ENCODE measurements at regions not wholly inside any gene's neighbourhood (a gene's known extent, or its start where the extent isn't known, plus 50 kb on each side); places are given as distances from the start of the nearest gene placed in this dataset.

- H2BK5ac ChIP-seq (ENCODE audit: low read length) = no peak overlapping the region
- H3K27me3 ChIP-seq (ENCODE audit: control insufficient read depth in 3 of 3, insufficient read depth in 3 of 3, low read depth in 1 of 3, low read length in 3 of 3) = no peaks in the 10 kb centered on the region
- no peak overlapping the region for H2AK5ac ChIP-seq (ENCODE audit: low read depth, low read length)
- DNase-seq (ENCODE audit: low spot score) = no peak
- no peak overlapping the region for H3K23ac ChIP-seq (ENCODE audit: low read depth, low read length, poor library complexity)
- H3K14ac ChIP-seq (ENCODE audit: low read length) = no peak overlapping the region
- H3K36me3 ChIP-seq (replicated peaks in 1 of 2; ENCODE audit: control insufficient read depth in 2 of 2, insufficient read depth in 2 of 2, low read length in 2 of 2) = no peaks in the 10 kb centered on the region
- H3K4me1 ChIP-seq (ENCODE audit: control insufficient read depth in 2 of 2, insufficient read depth in 1 of 2, low read depth in 1 of 2, low read length in 2 of 2) = peaks cover 12 to 17% of the 10 kb centered on the region in 2 donors
- 100% methylated on average over 1 of the region's 3 CpGs; no CpG with 5 or more reads in 1 of the 2 donors for WGBS, 2 donors (ENCODE audit: extremely low coverage in 2 of 2, insufficient read length in 2 of 2, insufficient replicate concordance in 1 of 2)
- H2AFZ ChIP-seq (ENCODE audit: low read length) = peak overlapping the region; percentile 61
- H4K91ac ChIP-seq (ENCODE audit: low read depth, low read length, poor library complexity) = no peak overlapping the region
- no peak overlapping the region for H2BK15ac ChIP-seq (ENCODE audit: low read length)
- no peak overlapping the region for H3K18ac ChIP-seq (ENCODE audit: low read length)
- no peak overlapping the region for H3K9ac ChIP-seq (ENCODE audit: low read depth, low read length, poor library complexity)
- no peak overlapping the region for H3K27ac ChIP-seq (replicated peaks; ENCODE audit: low read length)
- no peak overlapping the region for H4K8ac ChIP-seq (ENCODE audit: low read depth, low read length)
- no peak overlapping the region for H2BK12ac ChIP-seq (ENCODE audit: low read length)
- H3K4ac ChIP-seq (ENCODE audit: low read length) = no peak overlapping the region
- no peak overlapping the region for H2BK120ac ChIP-seq (ENCODE audit: low read depth, low read length)
- peak overlapping the region; percentile 14 for H3K4me2 ChIP-seq (ENCODE audit: insufficient read depth, low read length, poor library complexity, severe bottlenecking)
- no peak overlapping the region for H3K4me3 ChIP-seq (ENCODE audit: low read length in 2 of 2)
- no peaks in the 10 kb centered on the region for H3K79me1 ChIP-seq (ENCODE audit: low read depth, low read length)
- H3K9me3 ChIP-seq (replicated peaks in 1 of 2; ENCODE audit: control insufficient read depth in 2 of 2, insufficient read depth in 1 of 2, low read depth in 1 of 2, low read length in 2 of 2) = no peaks in the 10 kb centered on the region
Measured at GRCh38 chr1:199691540-199691939, 336.0 kb upstream of the NR5A2 start.

GRCh38 chr1:199693724-199694123, 333.8 kb upstream of the NR5A2 start:
- H2BK5ac ChIP-seq (ENCODE audit: low read length) = no peak overlapping the region
- no peak overlapping the region for H3K9ac ChIP-seq (ENCODE audit: low read depth, low read length, poor library complexity)
- H3K9me3 ChIP-seq (replicated peaks in 1 of 2; ENCODE audit: control insufficient read depth in 2 of 2, insufficient read depth in 1 of 2, low read depth in 1 of 2, low read length in 2 of 2) = no peaks in the 10 kb centered on the region
- no peak overlapping the region for H4K91ac ChIP-seq (ENCODE audit: low read depth, low read length, poor library complexity)
- no peak overlapping the region for H4K8ac ChIP-seq (ENCODE audit: low read depth, low read length)
- no peak overlapping the region for H2AK5ac ChIP-seq (ENCODE audit: low read depth, low read length)
- H3K27me3 ChIP-seq (ENCODE audit: control insufficient read depth in 3 of 3, insufficient read depth in 3 of 3, low read depth in 1 of 3, low read length in 3 of 3) = no peaks in the 10 kb centered on the region
- no peak overlapping the region for H3K18ac ChIP-seq (ENCODE audit: low read length)
- H3K4me2 ChIP-seq (ENCODE audit: insufficient read depth, low read length, poor library complexity, severe bottlenecking) = no peak overlapping the region
- no CpG with 5 or more reads among the region's 2 CpGs for WGBS, 2 donors (ENCODE audit: extremely low coverage in 2 of 2, insufficient read length in 2 of 2, insufficient replicate concordance in 1 of 2)
- no peak overlapping the region for H3K4me3 ChIP-seq (ENCODE audit: low read length in 2 of 2)
- peaks cover 5 to 7% of the 10 kb centered on the region in 2 donors for H3K4me1 ChIP-seq (ENCODE audit: control insufficient read depth in 2 of 2, insufficient read depth in 1 of 2, low read depth in 1 of 2, low read length in 2 of 2)
- no peaks in the 10 kb centered on the region for H3K36me3 ChIP-seq (replicated peaks in 1 of 2; ENCODE audit: control insufficient read depth in 2 of 2, insufficient read depth in 2 of 2, low read length in 2 of 2)
- no peak overlapping the region for H2BK120ac ChIP-seq (ENCODE audit: low read depth, low read length)
- H2AFZ ChIP-seq (ENCODE audit: low read length) = no peak overlapping the region
- no peak for DNase-seq (ENCODE audit: low spot score)
- H2BK15ac ChIP-seq (ENCODE audit: low read length) = no peak overlapping the region
- no peak overlapping the region for H3K4ac ChIP-seq (ENCODE audit: low read length)
- H3K14ac ChIP-seq (ENCODE audit: low read length) = no peak overlapping the region
- H3K23ac ChIP-seq (ENCODE audit: low read depth, low read length, poor library complexity) = no peak overlapping the region
- H3K27ac ChIP-seq (replicated peaks; ENCODE audit: low read length) = no peak overlapping the region
- H2BK12ac ChIP-seq (ENCODE audit: low read length) = no peak overlapping the region
- no peaks in the 10 kb centered on the region for H3K79me1 ChIP-seq (ENCODE audit: low read depth, low read length)

- WGBS, 2 donors (ENCODE audit: extremely low coverage in 2 of 2, insufficient read length in 2 of 2, insufficient replicate concordance in 1 of 2) = no CpG with 5 or more reads among the region's 2 CpGs
- Histone ChIP-seq H2BK15ac (ENCODE audit: low read length) (no peak overlapping the region), H2BK120ac (ENCODE audit: low read depth, low read length) (no peak overlapping the region), H3K36me3 (replicated peaks in 1 of 2; ENCODE audit: control insufficient read depth in 2 of 2, insufficient read depth in 2 of 2, low read length in 2 of 2) (no peaks in the 10 kb centered on the region), H2AK5ac (ENCODE audit: low read depth, low read length) (no peak overlapping the region), H3K4me3 (ENCODE audit: low read length in 2 of 2) (no peak overlapping the region), H3K9ac (ENCODE audit: low read depth, low read length, poor library complexity) (no peak overlapping the region), H3K4ac (ENCODE audit: low read length) (no peak overlapping the region), H3K27me3 (ENCODE audit: control insufficient read depth in 3 of 3, insufficient read depth in 3 of 3, low read depth in 1 of 3, low read length in 3 of 3) (no peaks in the 10 kb centered on the region), H2AFZ (ENCODE audit: low read length) (no peak overlapping the region), H3K4me1 (ENCODE audit: control insufficient read depth in 2 of 2, insufficient read depth in 1 of 2, low read depth in 1 of 2, low read length in 2 of 2) (peaks cover 0 to 4% of the 10 kb centered on the region in 2 donors), H3K27ac (replicated peaks; ENCODE audit: low read length) (no peak overlapping the region), H3K23ac (ENCODE audit: low read depth, low read length, poor library complexity) (no peak overlapping the region), H3K14ac (ENCODE audit: low read length) (no peak overlapping the region), H2BK12ac (ENCODE audit: low read length) (no peak overlapping the region), H3K79me1 (ENCODE audit: low read depth, low read length) (no peaks in the 10 kb centered on the region), H3K18ac (ENCODE audit: low read length) (no peak overlapping the region), H3K9me3 (replicated peaks in 1 of 2; ENCODE audit: control insufficient read depth in 2 of 2, insufficient read depth in 1 of 2, low read depth in 1 of 2, low read length in 2 of 2) (no peaks in the 10 kb centered on the region), H3K4me2 (ENCODE audit: insufficient read depth, low read length, poor library complexity, severe bottlenecking) (no peak overlapping the region), H4K8ac (ENCODE audit: low read depth, low read length) (no peak overlapping the region), H2BK5ac (ENCODE audit: low read length) (no peak overlapping the region), H4K91ac (ENCODE audit: low read depth, low read length, poor library complexity) (no peak overlapping the region)
- no peak for DNase-seq (ENCODE audit: low spot score)
Measured at GRCh38 chr1:199696225-199696624, 331.3 kb upstream of the NR5A2 start.

GRCh38 chr1:199698222-199698621, 329.3 kb upstream of the NR5A2 start:
- Histone ChIP-seq H3K18ac (ENCODE audit: low read length) (no peak overlapping the region), H3K27ac (replicated peaks; ENCODE audit: low read length) (no peak overlapping the region), H3K4me3 (ENCODE audit: low read length in 2 of 2) (no peak overlapping the region), H3K4me1 (ENCODE audit: control insufficient read depth in 2 of 2, insufficient read depth in 1 of 2, low read depth in 1 of 2, low read length in 2 of 2) (no peaks in the 10 kb centered on the region), H2BK15ac (ENCODE audit: low read length) (no peak overlapping the region), H4K8ac (ENCODE audit: low read depth, low read length) (no peak overlapping the region), H2BK5ac (ENCODE audit: low read length) (no peak overlapping the region), H3K9me3 (replicated peaks in 1 of 2; ENCODE audit: control insufficient read depth in 2 of 2, insufficient read depth in 1 of 2, low read depth in 1 of 2, low read length in 2 of 2) (no peaks in the 10 kb centered on the region), H3K4ac (ENCODE audit: low read length) (no peak overlapping the region), H2BK12ac (ENCODE audit: low read length) (no peak overlapping the region), H3K27me3 (ENCODE audit: control insufficient read depth in 3 of 3, insufficient read depth in 3 of 3, low read depth in 1 of 3, low read length in 3 of 3) (no peaks in the 10 kb centered on the region), H2BK120ac (ENCODE audit: low read depth, low read length) (no peak overlapping the region), H3K79me1 (ENCODE audit: low read depth, low read length) (no peaks in the 10 kb centered on the region), H3K23ac (ENCODE audit: low read depth, low read length, poor library complexity) (no peak overlapping the region), H2AFZ (ENCODE audit: low read length) (no peak overlapping the region), H3K9ac (ENCODE audit: low read depth, low read length, poor library complexity) (no peak overlapping the region), H3K14ac (ENCODE audit: low read length) (no peak overlapping the region), H2AK5ac (ENCODE audit: low read depth, low read length) (no peak overlapping the region), H4K91ac (ENCODE audit: low read depth, low read length, poor library complexity) (no peak overlapping the region), H3K36me3 (replicated peaks in 1 of 2; ENCODE audit: control insufficient read depth in 2 of 2, insufficient read depth in 2 of 2, low read length in 2 of 2) (no peaks in the 10 kb centered on the region), H3K4me2 (ENCODE audit: insufficient read depth, low read length, poor library complexity, severe bottlenecking) (no peak overlapping the region)
- no peak for DNase-seq (ENCODE audit: low spot score)
